Loucy (cell line): ENCODE measurements at regions not wholly inside any gene's neighbourhood (a gene's known extent, or its start where the extent isn't known, plus 50 kb on each side); places are given as distances from the start of the nearest gene placed in this dataset.

Experiments
- H2AFZ ChIP-seq: fragments of 200-600 bp; sonication (generic); 2 replicates; pipeline ENCODE4 v1.6.0; 2016; ENCODE audit warnings: antibody characterized with exemption, mild to moderate bottlenecking, low read length, moderate library complexity
- H3F3A ChIP-seq: fragments of 200-600 bp; 2 replicates; pipeline ENCODE4 v1.6.0; 2016; ENCODE audit warnings: antibody characterized with exemption, low read depth, mild to moderate bottlenecking
- H3K27me3 ChIP-seq: fragments of 200-600 bp; sonication (generic); 2 replicates; pipeline ENCODE4 v1.6.1; 2014; ENCODE audit warnings: low read length, mild to moderate bottlenecking; ENCODE audit not compliant: insufficient read depth, poor library complexity, severe bottlenecking
- H3K36me3 ChIP-seq: fragments of 200-600 bp; sonication (generic); 2 replicates; pipeline ENCODE4 v1.6.1; 2016; ENCODE audit warnings: low read length; ENCODE audit not compliant: insufficient read depth
- H3K4me1 ChIP-seq: fragments of 200-600 bp; sonication (generic); 2 replicates; pipeline ENCODE4 v1.5.1; 2014; ENCODE audit warnings: low read length, mild to moderate bottlenecking; ENCODE audit not compliant: insufficient read depth, poor library complexity, severe bottlenecking
- H3K4me2 ChIP-seq: fragments of 200-600 bp; sonication (generic); 2 replicates; pipeline ENCODE4 v1.6.0; 2014; ENCODE audit warnings: antibody characterized with exemption, low read length, low read depth, mild to moderate bottlenecking; ENCODE audit not compliant: poor library complexity, severe bottlenecking
- H3K4me3 ChIP-seq: fragments of 200-600 bp; sonication (generic); 2 replicates; pipeline ENCODE4 v1.5.1; 2014; ENCODE audit warnings: low read length, mild to moderate bottlenecking, mixed read lengths; ENCODE audit not compliant: poor library complexity, severe bottlenecking
- H3K79me2 ChIP-seq: fragments of 200-600 bp; sonication (generic); 2 replicates; pipeline ENCODE4 v1.6.1; 2014; ENCODE audit warnings: low read length; ENCODE audit not compliant: insufficient read depth
- H3K9ac ChIP-seq: fragments of 200-600 bp; sonication (generic); 2 replicates; pipeline ENCODE4 v1.6.0; 2014; ENCODE audit warnings: mild to moderate bottlenecking, low read depth, low read length, moderate library complexity; ENCODE audit not compliant: poor library complexity, severe bottlenecking
- H3K9me2 ChIP-seq: fragments of 200-600 bp; sonication (generic); replicated peaks from 2 replicates; pipeline ENCODE4 v1.6.1; 2016; ENCODE audit warnings: low read depth, low read length, mixed read lengths
- H3K9me3 ChIP-seq: fragments of 200-600 bp; sonication (generic); 2 replicates; pipeline ENCODE4 v1.6.1; 2014; ENCODE audit warnings: mild to moderate bottlenecking, antibody characterized with exemption, low read length, low read depth; ENCODE audit not compliant: insufficient read depth
- H4K20me1 ChIP-seq: fragments of 200-600 bp; sonication (generic); 2 replicates; pipeline ENCODE4 v1.6.0; 2014; ENCODE audit warnings: antibody characterized with exemption, low read length, mild to moderate bottlenecking; ENCODE audit not compliant: insufficient read depth, poor library complexity, severe bottlenecking
- EZH2phosphoT487 ChIP-seq: fragments of 200-600 bp; IDR thresholded peaks from 2 replicates; pipeline ENCODE4 v1.6.1; 2018; ENCODE audit warnings: antibody characterized with exemption, mild to moderate bottlenecking, moderate library complexity, borderline replicate concordance
- TF ChIP-seq, protein P1 (sequence below): fragments of 200-600 bp; sonication (generic); conservative IDR thresholded peaks from 2 replicates; pipeline ENCODE4 v1.5.1; 2014; ENCODE audit warnings: mild to moderate bottlenecking, antibody characterized with exemption, low read length

DNA sequence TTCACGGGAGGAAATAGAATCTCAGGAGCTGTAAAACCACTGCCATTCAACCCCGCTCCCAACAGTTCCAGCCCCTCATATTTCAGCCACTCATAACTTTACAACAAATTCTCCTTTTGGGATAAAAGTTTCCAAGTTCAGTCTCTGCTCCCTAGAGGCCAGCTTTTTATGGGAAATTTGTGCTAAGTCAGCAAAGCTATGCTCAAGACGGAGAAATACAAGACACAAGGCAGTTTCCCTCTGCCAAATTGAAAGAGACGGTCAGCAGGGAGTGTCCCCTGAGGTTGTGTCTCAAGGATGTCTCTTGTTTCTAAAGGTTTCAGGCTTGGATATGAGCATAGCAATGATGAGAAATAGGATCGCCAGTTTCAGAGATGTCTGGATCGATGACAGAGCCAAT is 608.6 kb downstream of the CCDC171 start:
- Histone ChIP-seq H3K9me3 (no peaks in the 10 kb centered on the region), H2AFZ (no peak overlapping the region), H3K9ac (no peak overlapping the region), H3K4me1 (no peaks in the 10 kb centered on the region), H3K79me2 (no peaks in the 10 kb centered on the region), H3K4me3 (no peak overlapping the region), H3K4me2 (no peak overlapping the region), H3K36me3 (no peaks in the 10 kb centered on the region), H3K9me2 (no peaks in the 10 kb centered on the region), H4K20me1 (no peaks in the 10 kb centered on the region), H3K27me3 (no peaks in the 10 kb centered on the region), H3F3A (no peaks in the 10 kb centered on the region)
- TF ChIP-seq EZH2phosphoT487: no peak
- TF ChIP-seq, protein P1, sequence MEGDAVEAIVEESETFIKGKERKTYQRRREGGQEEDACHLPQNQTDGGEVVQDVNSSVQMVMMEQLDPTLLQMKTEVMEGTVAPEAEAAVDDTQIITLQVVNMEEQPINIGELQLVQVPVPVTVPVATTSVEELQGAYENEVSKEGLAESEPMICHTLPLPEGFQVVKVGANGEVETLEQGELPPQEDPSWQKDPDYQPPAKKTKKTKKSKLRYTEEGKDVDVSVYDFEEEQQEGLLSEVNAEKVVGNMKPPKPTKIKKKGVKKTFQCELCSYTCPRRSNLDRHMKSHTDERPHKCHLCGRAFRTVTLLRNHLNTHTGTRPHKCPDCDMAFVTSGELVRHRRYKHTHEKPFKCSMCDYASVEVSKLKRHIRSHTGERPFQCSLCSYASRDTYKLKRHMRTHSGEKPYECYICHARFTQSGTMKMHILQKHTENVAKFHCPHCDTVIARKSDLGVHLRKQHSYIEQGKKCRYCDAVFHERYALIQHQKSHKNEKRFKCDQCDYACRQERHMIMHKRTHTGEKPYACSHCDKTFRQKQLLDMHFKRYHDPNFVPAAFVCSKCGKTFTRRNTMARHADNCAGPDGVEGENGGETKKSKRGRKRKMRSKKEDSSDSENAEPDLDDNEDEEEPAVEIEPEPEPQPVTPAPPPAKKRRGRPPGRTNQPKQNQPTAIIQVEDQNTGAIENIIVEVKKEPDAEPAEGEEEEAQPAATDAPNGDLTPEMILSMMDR: no peak

GRCh38 chr9:16170119-16170518 is 617.3 kb downstream of the CCDC171 start:
- Histone ChIP-seq H4K20me1 (no peaks in the 10 kb centered on the region), H3K79me2 (no peaks in the 10 kb centered on the region), H3F3A (no peaks in the 10 kb centered on the region), H3K9ac (no peak overlapping the region), H3K36me3 (no peaks in the 10 kb centered on the region), H3K4me1 (no peaks in the 10 kb centered on the region), H3K27me3 (no peaks in the 10 kb centered on the region), H3K9me2 (no peaks in the 10 kb centered on the region), H3K4me2 (no peak overlapping the region), H3K9me3 (no peaks in the 10 kb centered on the region), H3K4me3 (no peak overlapping the region), H2AFZ (no peak overlapping the region)
- TF ChIP-seq EZH2phosphoT487: no peak
- TF ChIP-seq, protein P1: no peak

GRCh38 chr9:16171911-16172310 is 619.1 kb downstream of the CCDC171 start:
- H3K79me2 ChIP-seq: no peaks in the 10 kb centered on the region
- no peak overlapping the region for H3K4me2 ChIP-seq
- H3K4me3 ChIP-seq: no peak overlapping the region
- no peaks in the 10 kb centered on the region for H3K27me3 ChIP-seq
- no peaks in the 10 kb centered on the region for H3K9me3 ChIP-seq
- H3F3A ChIP-seq: no peaks in the 10 kb centered on the region
- TF ChIP-seq, protein P1: no peak
- TF ChIP-seq EZH2phosphoT487: no peak
- no peaks in the 10 kb centered on the region for H3K36me3 ChIP-seq
- H3K9me2 ChIP-seq: no peaks in the 10 kb centered on the region
- H4K20me1 ChIP-seq: no peaks in the 10 kb centered on the region
- no peak overlapping the region for H2AFZ ChIP-seq
- no peak overlapping the region for H3K9ac ChIP-seq
- H3K4me1 ChIP-seq: no peaks in the 10 kb centered on the region
